ENCODE measurements at regions not wholly inside any gene's neighbourhood (a gene's known extent, or its start where the extent isn't known, plus 50 kb on each side); places are given as distances from the start of the nearest gene placed in this dataset.

DNA sequence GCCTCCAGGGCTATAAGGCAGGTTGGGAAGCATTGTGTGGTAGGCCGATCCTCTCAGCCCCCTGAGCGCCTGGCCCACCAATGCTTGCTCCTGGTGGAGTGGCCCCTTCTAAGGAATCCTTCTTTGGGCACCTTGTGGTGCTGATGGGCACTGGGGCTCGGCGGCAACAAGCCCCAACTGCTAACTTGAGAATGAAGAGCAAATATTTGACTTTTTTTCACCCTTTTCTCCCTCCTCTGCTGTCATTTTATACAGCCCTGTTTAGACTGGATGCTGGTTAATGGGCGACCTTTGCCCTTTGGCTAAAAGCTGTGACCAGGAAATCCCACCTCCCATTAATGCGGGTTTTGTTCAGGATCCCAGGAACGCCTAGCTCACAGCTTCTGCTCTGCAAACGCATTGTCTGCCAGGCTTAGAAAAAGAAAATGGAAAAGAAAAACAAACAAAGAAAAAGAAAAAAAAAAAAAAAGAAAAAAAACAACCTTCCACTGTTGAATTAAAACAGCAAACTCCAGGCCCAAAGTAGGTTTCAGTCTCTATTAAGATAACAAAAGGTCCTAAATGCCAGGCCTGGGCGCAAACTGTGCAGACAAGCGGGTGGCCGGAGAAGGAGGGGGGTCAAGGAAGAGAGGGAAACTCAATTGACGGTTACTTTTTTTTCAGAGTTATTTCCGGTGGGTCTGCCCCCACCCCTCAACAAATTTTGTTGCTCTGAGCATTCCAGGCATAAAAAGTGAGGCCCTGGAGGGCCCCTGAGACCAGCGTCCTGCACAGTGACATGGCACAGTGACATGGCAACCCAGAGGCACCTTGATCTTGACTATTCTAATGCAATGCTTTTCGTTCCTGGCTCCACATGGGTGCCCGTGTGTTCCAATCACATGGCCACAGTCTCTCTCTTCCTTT is 301.4 kb downstream of the MAF start:
- TF ChIP-seq POLR2A (IDR thresholded peaks at IDR 0.05) = no peak
- TF ChIP-seq EP300 (IDR thresholded peaks at IDR 0.05) = no peak
- no peak for TF ChIP-seq POLR2AphosphoS5 (IDR thresholded peaks at IDR 0.05)
- TF ChIP-seq, protein P1, sequence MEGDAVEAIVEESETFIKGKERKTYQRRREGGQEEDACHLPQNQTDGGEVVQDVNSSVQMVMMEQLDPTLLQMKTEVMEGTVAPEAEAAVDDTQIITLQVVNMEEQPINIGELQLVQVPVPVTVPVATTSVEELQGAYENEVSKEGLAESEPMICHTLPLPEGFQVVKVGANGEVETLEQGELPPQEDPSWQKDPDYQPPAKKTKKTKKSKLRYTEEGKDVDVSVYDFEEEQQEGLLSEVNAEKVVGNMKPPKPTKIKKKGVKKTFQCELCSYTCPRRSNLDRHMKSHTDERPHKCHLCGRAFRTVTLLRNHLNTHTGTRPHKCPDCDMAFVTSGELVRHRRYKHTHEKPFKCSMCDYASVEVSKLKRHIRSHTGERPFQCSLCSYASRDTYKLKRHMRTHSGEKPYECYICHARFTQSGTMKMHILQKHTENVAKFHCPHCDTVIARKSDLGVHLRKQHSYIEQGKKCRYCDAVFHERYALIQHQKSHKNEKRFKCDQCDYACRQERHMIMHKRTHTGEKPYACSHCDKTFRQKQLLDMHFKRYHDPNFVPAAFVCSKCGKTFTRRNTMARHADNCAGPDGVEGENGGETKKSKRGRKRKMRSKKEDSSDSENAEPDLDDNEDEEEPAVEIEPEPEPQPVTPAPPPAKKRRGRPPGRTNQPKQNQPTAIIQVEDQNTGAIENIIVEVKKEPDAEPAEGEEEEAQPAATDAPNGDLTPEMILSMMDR (IDR thresholded peaks at IDR 0.05) = no peak
- 90% methylated on average over 16 of the region's 16 CpGs for WGBS, 2 donors
- ATAC-seq (ENCODE audit: low FRiP score in 2 of 2) (no peak), DNase-seq (no peak)
- Histone ChIP-seq H3K36me3 (no peaks in the 10 kb centered on the region), H3K27ac (no peak overlapping the region), H3K4me1 (no peaks in the 10 kb centered on the region), H3K9me3 (no peaks in the 10 kb centered on the region), H3K27me3 (no peaks in the 10 kb centered on the region), H3K4me3 (no peak overlapping the region)

DNA sequence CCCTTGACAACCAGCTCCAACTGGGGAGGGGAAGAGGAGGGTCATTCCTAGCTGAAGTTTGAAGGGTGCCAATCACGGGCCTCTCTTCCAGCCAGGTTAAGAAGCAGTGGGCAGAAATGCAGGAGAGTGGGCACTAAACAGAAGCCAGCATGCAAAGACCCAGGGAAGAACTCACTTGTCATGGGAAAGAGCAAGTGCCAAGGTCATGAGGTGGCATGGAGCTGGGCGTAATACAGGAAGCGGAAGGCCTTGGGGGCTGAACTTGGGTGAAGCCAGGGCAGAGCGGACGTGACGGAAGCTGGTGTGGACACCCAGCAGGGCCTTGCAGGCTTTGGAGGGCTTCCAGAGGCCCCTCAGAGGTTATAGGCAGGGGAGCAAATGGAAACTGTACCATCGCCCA is 302.1 kb downstream of the MAF start:
- no peaks in the 10 kb centered on the region for H3K36me3 ChIP-seq
- WGBS, 2 donors = 79 to 96% methylated on average over 7 of the region's 7 CpGs
- no peaks in the 10 kb centered on the region for H3K9me3 ChIP-seq
- TF ChIP-seq POLR2AphosphoS5 (IDR thresholded peaks at IDR 0.05) (no peak), EP300 (IDR thresholded peaks at IDR 0.05) (no peak)
- ATAC-seq (ENCODE audit: low FRiP score in 2 of 2) (no peak), DNase-seq (no peak)
- no peaks in the 10 kb centered on the region for H3K4me1 ChIP-seq
- H3K27me3 ChIP-seq = no peaks in the 10 kb centered on the region
- no peak overlapping the region for H3K4me3 ChIP-seq
- no peak overlapping the region for H3K27ac ChIP-seq

DNA sequence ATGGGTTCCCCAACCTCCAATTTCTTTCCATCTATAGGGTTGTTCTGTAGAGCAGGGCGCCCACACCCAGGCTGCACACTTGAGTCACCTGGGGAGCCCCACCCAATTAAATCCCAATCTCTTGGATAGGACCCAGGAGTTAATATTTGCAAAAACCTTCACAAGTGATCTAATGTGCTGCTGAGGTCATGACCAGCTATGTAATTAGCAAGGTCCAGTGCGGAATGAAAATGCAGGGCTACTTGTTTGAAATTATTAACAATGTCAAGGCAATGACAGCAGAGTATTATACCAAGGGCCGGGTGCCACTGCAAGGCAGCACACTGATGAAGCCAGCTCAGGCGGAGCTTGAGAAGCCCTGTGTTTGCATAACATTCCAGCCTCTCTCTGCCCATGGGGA is 302.7 kb downstream of the MAF start:
- WGBS, 2 donors = 77 to 84% methylated on average over 2 to 4 of the region's 4 CpGs
- H3K4me3 ChIP-seq = no peak overlapping the region
- ATAC-seq (ENCODE audit: low FRiP score in 2 of 2) (no peak), DNase-seq (no peak)
- H3K27ac ChIP-seq = no peak overlapping the region
- H3K9me3 ChIP-seq = no peaks in the 10 kb centered on the region
- TF ChIP-seq EP300 (IDR thresholded peaks at IDR 0.05) = no peak
- no peak for TF ChIP-seq POLR2AphosphoS5 (IDR thresholded peaks at IDR 0.05)
- TF ChIP-seq, protein P1 (IDR thresholded peaks at IDR 0.05) = no peak
- no peak for TF ChIP-seq POLR2A (IDR thresholded peaks at IDR 0.05)
- no peaks in the 10 kb centered on the region for H3K4me1 ChIP-seq
- no peaks in the 10 kb centered on the region for H3K27me3 ChIP-seq
- no peaks in the 10 kb centered on the region for H3K36me3 ChIP-seq

DNA sequence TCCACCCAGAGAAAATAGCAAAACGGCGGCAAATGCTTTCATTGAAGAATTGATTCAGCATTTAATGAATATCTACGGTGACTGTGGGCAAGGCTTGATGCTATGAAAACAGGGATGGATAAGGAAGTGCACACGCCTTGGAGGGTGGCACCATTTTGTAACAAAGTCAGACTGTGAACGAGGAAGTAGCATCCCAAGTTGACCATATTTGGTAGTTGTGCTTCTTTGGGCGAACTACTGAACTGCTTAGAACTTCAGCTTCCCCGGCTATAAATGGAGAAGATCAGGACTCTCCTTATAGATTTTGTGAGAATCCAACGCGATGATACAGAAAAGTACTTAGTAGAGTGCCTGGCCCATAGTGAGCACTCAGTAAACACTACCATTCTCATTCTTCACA is 303.2 kb downstream of the MAF start:
- 87 to 89% methylated on average over 9 of the region's 9 CpGs for WGBS, 2 donors
- Histone ChIP-seq H3K4me1 (no peaks in the 10 kb centered on the region), H3K27ac (no peak overlapping the region), H3K9me3 (no peaks in the 10 kb centered on the region), H3K27me3 (no peaks in the 10 kb centered on the region), H3K4me3 (no peak overlapping the region), H3K36me3 (no peaks in the 10 kb centered on the region)
- TF ChIP-seq POLR2A (IDR thresholded peaks at IDR 0.05) = no peak
- DNase-seq = no peak
- ATAC-seq (ENCODE audit: low FRiP score in 2 of 2) = no peak

DNA sequence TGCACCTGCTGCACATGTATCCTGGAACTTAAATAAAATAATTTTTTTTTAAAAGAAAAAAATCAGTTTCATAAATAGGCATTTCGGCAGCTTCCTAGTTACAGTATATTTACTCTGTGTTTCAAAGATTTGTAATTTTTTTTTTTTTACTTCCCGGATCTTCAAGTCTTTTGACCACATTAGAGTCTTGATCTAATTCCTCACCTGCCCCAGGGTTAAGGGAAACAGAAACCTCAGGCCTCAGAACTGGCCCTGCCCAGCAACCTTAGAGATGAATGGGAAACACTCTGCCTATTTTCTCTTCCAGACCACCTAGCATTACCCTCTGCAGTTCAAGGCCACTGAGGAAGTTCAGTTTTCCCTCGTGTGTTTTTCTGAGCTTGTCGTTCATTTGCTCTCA is 304.0 kb downstream of the MAF start:
- no peak overlapping the region for H3K4me3 ChIP-seq
- 78 to 81% methylated on average over 4 of the region's 4 CpGs for WGBS, 2 donors
- H3K36me3 ChIP-seq = no peaks in the 10 kb centered on the region
- H3K4me1 ChIP-seq = no peaks in the 10 kb centered on the region
- H3K27me3 ChIP-seq = no peaks in the 10 kb centered on the region
- no peaks in the 10 kb centered on the region for H3K9me3 ChIP-seq
- ATAC-seq (ENCODE audit: low FRiP score in 2 of 2) = no peak
- DNase-seq = no peak
- TF ChIP-seq EP300 (IDR thresholded peaks at IDR 0.05) = no peak
- TF ChIP-seq, protein P1 (IDR thresholded peaks at IDR 0.05) = no peak
- no peak overlapping the region for H3K27ac ChIP-seq

DNA sequence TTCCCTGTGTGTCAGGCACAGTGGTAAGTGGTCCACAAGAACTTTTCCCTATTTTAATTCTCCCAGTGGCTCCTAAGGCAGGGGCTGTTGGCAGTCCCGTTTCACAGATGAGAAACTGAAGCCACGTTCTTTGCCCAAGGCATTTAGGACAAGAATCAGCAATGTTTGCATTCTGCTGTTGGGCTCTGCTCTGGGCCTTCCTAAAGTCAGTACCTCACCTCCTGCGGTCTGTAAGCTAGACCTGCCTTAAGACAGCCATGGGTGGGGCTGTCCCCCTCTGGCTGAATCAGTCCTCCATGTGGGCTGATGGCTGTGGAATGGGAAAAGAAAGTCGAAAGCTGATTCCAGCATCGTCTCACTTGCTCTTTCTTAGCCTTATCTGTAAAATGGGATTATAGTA is 304.8 kb downstream of the MAF start:
- WGBS, 2 donors = 91 to 97% methylated on average over 5 of the region's 5 CpGs

More for the DNA sequence above, 304.8 kb downstream of the MAF start:
- H3K9me3 ChIP-seq = no peaks in the 10 kb centered on the region
- no peak overlapping the region for H3K27ac ChIP-seq
- no peaks in the 10 kb centered on the region for H3K4me1 ChIP-seq
- no peak overlapping the region for H3K4me3 ChIP-seq
- H3K27me3 ChIP-seq = no peaks in the 10 kb centered on the region
- H3K36me3 ChIP-seq = no peaks in the 10 kb centered on the region
- no peak for DNase-seq
- no peak for ATAC-seq (ENCODE audit: low FRiP score in 2 of 2)
- TF ChIP-seq POLR2A (IDR thresholded peaks at IDR 0.05) (no peak), POLR2AphosphoS5 (IDR thresholded peaks at IDR 0.05) (no peak), EP300 (IDR thresholded peaks at IDR 0.05) (no peak)
- TF ChIP-seq, protein P1 (IDR thresholded peaks at IDR 0.05) = no peak

All from upper lobe of left lung (tissue), 6 donors.